HG03139 (cell line): ENCODE measurements at regions not wholly inside any gene's neighbourhood (a gene's known extent, or its start where the extent isn't known, plus 50 kb on each side); places are given as distances from the start of the nearest gene placed in this dataset.
A peak's percentile ranks its signal among the peaks of the same experiment; 100 is the strongest.

Experiments used
- ATAC-seq: cut with Tn5 transposase; IDR thresholded peaks from one replicate; pipeline ENCODE4 v1.9.1; 2021; ENCODE audit not compliant: unreplicated experiment

DNA sequence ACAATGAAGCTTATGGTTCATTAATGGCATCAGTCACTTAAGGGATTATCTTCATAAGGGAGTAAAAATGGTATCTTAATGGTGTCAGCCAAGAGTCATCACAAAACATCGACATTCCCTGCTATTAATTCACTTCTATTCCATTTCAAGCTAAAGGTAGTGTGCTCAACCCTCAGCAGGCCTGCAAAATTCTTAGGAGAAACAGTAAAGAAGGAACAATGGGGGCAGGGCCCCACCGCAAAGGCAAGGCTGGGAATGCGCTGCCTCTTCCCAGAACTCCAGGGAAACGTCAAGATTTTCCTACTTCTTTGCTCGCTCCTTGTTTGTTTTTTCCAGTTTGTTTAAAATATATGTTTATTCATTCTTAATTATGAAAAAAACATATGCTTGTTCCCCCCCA lies 187.3 kb upstream of the TSC22D2 start:
- ATAC-seq, result no peak

DNA sequence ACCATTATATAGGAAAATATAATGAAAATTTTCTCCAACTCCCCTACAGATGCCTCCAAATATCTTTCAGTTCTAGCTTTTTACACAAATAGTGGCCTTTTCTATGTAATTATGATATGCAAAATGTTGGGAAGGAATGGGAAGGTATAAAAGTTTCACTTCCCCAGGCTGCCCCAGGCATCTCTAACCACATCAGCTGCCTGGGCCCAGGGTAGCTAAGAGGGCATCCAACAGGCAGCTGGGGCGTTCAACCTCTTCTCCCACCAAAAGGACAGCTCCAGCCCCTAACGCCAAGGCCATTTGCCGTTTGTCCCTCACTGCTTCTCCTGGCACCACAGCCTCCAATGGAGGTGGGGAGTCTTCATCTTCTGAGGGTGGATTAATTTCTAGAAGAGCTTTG lies 188.1 kb upstream of the TSC22D2 start:
- ATAC-seq, result no peak

GRCh38 chr3:150218841-150219240 lies 189.3 kb upstream of the TSC22D2 start:
- ATAC-seq, result no peak

DNA sequence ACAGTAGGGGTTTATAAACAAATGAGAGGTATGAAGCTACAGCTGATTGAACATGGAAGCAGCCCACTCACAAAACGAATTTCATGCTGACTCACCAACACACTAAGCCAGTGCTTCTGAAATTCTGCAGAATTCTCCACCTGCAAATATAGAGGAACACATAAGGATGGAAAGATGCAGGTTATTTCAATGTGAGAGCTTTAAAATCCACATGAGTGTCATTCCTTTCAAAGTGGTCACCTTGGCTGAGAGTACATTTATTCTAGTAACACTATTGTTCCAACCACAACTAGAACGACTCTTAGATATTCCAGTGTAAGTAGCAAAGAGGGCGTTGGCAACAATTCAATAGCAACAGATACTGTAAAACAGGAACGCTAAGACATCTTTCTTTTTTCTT lies 189.9 kb upstream of the TSC22D2 start:
- ATAC-seq, result no peak

GRCh38 chr3:150217691-150218090 lies 190.4 kb upstream of the TSC22D2 start:
- ATAC-seq, result no peak

DNA sequence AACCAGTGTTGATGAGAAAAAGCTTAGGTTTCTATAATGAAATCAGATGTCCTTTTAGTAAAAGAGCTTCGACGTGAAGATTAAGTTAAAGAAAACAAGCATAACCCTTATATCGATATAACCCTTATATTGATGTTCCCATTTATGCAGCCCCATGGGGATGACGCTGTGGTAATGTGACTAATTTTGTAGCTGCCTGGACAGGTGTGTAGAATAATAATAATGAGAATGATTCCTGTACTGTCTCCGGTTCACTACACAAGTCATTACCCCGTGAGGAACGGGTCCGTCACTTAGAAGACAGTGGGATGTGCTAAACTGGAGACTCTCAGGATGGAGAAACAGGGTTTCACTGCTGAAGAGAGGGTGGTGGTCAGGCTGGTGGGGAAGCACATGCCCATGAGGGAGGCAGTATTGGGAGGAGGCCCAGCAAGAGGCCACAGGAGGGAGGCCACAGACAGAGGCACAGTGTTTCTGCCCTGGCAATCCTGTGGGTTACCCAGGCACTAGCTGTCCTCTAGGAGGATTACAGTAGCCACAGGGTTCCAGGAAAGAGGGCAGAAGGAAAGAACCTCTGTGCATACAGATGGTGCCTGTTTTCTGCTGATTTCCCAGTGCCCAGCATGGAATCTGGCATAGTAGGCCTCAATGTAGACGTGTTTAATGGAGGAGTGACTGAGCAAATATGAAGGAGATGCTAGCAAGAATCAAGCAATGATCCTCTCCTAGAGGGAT lies 191.1 kb upstream of the TSC22D2 start:
- no peak for ATAC-seq

- no peak for ATAC-seq
Measured at GRCh38 chr3:150216041-150216811, 191.9 kb upstream of the TSC22D2 start.

DNA sequence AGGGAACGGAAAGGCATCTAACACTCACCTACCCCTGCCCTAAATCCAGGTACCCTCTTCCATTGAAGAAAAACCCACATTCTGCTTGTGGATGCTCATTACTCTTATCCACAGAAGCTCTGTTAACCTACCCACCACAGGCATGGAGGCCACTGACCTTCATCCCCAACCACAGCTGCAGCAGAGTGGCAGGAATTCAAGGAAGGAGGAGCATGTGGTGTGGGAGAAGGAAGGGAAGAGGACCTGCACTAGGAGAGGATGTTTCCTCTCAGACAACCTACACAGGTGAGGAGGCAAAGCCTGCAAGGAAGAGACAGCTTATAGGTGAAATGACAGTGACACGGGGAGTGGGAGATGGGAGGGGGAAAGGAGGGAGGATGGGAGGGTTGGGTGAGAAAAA lies 192.5 kb upstream of the TSC22D2 start:
- ATAC-seq, result no peak

DNA sequence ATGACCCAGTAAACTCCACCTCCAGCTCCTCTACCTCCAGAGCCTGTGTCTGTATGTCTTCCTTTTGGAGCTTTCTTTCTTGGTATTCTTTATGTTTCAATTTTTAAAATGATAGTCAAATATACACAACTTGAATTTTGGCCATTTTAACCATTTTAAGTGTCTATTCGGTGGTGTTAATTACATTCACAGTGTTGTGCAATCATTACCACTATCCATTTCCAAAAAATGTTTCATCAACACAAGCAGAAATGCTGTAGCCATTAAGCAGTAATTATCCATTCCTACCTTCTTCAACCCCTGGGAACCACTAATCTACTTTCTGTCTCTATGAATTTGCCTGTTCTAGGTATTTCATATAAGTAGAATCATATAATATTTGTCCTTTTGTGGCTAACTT lies 194.5 kb upstream of the TSC22D2 start:
- no peak for ATAC-seq

GRCh38 chr3:150210461-150211110 lies 197.5 kb upstream of the TSC22D2 start:
- no peak for ATAC-seq

- no peak for ATAC-seq
Measured at GRCh38 chr3:150203273-150203672, 204.8 kb upstream of the TSC22D2 start.

GRCh38 chr3:150202711-150203110 lies 205.4 kb upstream of the TSC22D2 start:
- no peak for ATAC-seq

GRCh38 chr3:150194957-150195356 lies 213.1 kb upstream of the TSC22D2 start:
- ATAC-seq, result no peak

DNA sequence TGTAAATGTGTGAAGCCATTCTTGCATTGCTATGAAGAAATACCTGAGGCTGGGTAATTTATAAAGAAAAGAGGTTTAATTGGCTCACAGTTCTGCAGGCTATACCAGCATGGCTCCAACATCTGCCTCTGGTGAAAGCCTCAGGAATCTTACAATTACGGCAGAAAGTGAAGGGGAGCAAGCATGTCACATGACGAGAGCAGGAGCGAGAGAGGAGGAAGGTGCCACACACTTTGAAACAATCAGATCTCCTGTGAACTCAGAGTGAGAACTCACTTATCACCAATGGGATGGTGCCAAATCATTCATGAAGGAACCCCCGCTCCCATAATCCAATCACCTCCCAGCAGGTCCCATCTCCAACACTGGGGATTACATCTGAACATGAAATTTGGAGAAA lies 213.6 kb upstream of the TSC22D2 start:
- no peak for ATAC-seq

GRCh38 chr3:150184426-150185071 lies 213.9 kb upstream of the PFN2 start:
- ATAC-seq, result no peak

DNA sequence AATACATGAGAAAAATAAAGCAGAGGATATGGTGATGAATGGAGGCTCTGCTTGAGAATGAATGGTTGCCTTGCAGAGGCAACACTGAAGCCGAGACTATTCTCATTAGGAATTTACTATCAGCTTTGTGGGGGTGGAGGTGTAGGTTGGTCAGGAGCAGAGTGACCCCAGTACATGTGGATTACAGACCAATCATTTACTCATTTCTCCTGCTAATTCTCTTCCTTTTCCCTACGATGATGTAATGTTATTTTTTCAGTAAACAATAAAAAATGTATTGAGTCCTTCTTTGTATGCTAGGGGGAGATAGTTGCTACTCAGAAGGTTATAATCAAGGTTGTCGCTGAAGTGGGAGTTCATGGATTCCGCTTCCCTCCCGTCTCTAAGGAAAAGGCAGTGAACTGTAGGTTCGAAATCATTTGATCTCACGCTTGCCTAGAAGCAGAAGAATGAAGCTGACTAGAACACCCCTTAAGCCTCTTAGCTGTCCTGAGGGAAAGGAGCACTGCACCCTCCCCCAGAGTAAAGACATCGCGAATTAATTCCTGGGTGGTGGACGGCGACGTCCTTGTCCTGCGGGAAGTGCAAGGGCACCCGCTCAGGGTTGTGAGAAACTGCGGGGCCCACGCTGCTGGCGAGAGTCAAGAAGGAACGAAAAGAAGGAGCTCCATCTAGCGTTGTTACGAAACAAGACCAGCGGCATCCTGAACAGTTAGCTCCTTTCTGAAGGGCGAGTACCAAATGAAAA lies 213.2 kb upstream of the PFN2 start:
- peak; percentile 80 for ATAC-seq

DNA sequence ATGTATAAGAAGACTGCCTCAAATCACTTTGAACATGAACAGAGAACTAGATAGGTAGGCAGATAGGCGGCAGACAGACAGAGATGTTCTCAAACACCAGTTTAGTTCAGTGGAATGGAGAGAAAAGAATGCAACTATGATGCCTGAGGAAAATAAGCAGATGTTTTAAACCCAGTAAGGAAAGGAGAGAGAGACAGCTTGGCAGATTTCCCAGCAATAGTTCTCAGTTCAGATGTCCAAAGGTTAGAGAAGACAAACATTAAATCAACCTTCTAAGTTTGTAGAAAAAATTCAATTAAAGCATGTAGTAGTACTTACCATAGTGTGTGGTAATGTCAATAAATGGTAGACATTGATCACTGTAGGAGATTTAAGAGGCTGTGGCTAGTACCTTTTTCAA lies 209.6 kb upstream of the PFN2 start:
- ATAC-seq, result no peak

DNA sequence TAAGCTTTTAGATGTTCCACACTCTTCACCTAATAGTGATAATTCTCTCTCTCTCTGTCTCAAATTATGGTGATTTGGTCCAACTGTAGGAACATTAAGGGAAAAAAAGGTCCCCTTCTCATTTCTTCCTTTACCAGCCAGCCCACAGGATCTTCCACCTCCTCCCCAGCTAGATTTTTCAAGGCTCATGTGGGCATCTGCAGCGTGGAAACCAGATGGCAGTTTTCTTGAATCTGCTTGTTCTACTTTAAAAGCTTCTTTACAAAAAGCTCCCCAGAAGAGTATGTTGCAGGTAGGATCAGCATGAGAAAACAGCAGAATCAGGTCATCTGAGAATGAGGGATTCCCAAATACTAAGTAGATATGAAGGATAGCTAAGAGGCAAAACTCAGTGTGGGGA lies 208.6 kb upstream of the PFN2 start:
- no peak for ATAC-seq

DNA sequence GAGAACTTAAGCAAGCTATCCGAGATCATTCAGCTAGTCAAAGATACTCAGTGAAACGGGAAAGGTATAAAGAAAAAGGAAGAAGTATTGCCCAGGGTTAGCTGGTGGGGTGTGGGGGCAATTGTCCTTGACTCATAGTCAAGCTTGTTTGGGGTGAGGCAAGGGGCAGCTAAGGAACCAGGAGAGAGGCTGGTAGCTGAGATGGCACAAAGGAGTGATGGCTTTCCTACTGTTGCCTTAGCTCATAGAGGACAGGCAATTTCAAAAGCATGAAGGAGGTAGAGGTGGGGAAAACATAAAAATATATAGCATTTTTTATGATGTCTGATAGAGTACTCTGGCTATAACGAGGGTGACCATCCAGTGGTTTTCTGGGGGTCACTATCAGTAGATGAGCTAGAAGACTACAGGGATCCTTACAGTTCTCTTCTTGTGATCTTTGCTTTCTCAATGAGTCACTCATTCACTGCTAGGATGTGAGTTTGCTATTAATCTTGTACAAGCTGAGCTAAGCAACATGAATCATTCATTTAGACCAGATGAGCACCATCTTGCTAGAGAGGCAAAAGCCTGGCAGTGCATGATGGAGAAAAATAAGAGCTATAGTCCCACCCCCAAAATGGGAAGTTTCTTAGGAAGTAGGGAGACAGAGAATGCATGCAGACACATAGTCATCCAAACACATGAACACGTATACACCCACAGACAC lies 207.1 kb upstream of the PFN2 start:
- no peak for ATAC-seq

GRCh38 chr3:150174179-150174578 lies 203.5 kb upstream of the PFN2 start:
- no peak for ATAC-seq
